ENCODE measurements at regions not wholly inside any gene's neighbourhood (a gene's known extent, or its start where the extent isn't known, plus 50 kb on each side); places are given as distances from the start of the nearest gene placed in this dataset.

- Histone ChIP-seq H3K4me3 (no peak overlapping the region), H3K36me3 (ENCODE audit: low read depth) (no peaks in the 10 kb centered on the region), H3F3A (ENCODE audit: insufficient read depth) (no peaks in the 10 kb centered on the region), H4K20me1 (ENCODE audit: insufficient read depth) (no peaks in the 10 kb centered on the region), H3K79me2 (ENCODE audit: insufficient read depth) (no peaks in the 10 kb centered on the region), H2AFZ (no peak overlapping the region), H3K9ac (no peak overlapping the region), H3K4me1 (ENCODE audit: insufficient read depth) (no peaks in the 10 kb centered on the region), H3K9me2 (ENCODE audit: insufficient read depth) (no peaks in the 10 kb centered on the region), H3K9me3 (ENCODE audit: low read depth) (no peaks in the 10 kb centered on the region), H3K4me2 (ENCODE audit: unreplicated experiment) (no peak overlapping the region), H3K27ac (no peak overlapping the region), H3K27me3 (replicated peaks; ENCODE audit: insufficient read depth) (no peaks in the 10 kb centered on the region)
- TF ChIP-seq EZH2phosphoT487 (IDR thresholded peaks at IDR 0.05; ENCODE audit: insufficient read depth, low read depth), result no peak
- no peak for TF ChIP-seq EZH2 (IDR thresholded peaks at IDR 0.05; ENCODE audit: insufficient read depth, poor library complexity, severe bottlenecking)
- WGBS, 2 experiments (ENCODE audit: low coverage in 1 of 2, low lambda C conversion rate in 2 of 2, missing lambda C conversion rate in 2 of 2), result 27 to 28% methylated on average over 6 of the region's 6 CpGs
- peak; percentile 58 for DNase-seq
- in situ Hi-C loops (cut with MboI), result no loop called here
Observed at GRCh38 chr4:79576429-79576753, 168.4 kb upstream of the GK2 start.

DNA sequence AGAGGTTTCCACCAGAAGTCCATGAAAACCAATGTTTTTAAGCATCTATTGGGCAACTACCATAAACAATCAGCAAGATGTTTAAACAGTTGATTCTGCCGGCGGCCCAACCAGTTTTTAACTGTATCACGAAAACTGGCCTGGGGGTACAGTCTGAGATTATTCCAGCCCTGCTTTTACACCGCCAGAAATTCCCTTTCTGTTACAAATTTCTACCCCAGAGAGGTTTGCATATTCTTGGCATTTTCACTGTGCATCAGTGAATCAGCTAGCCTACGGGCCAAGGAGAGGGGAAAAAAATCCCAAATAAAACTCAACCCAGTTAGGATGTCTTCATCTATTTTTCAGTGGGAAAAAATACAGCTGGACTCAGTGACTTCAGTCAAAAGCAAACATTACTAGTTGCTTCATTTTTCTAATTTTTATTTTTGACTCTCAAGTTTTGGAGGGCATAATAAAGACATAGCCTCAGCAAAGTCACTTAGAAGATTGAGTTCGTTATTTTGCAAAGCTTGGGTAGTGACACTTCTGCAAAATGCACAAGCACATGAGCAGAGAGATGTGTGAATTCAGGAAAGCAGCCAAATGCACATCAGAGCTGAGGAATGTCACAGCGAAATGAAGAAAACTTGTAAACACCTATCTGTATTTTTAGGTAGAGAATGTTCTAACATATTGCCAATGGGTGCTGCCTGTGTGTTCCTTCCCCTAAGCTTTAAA lies 167.8 kb upstream of the GK2 start:
- Histone ChIP-seq H3K9ac (no peak overlapping the region), H3K9me3 (ENCODE audit: low read depth) (no peaks in the 10 kb centered on the region), H3K27me3 (replicated peaks; ENCODE audit: insufficient read depth) (no peaks in the 10 kb centered on the region), H3K9me2 (ENCODE audit: insufficient read depth) (no peaks in the 10 kb centered on the region), H2AFZ (no peak overlapping the region), H3K4me3 (no peak overlapping the region), H3K4me1 (ENCODE audit: insufficient read depth) (no peaks in the 10 kb centered on the region), H3K79me2 (ENCODE audit: insufficient read depth) (no peaks in the 10 kb centered on the region), H3K36me3 (ENCODE audit: low read depth) (no peaks in the 10 kb centered on the region), H3K4me2 (ENCODE audit: unreplicated experiment) (no peak overlapping the region), H3F3A (ENCODE audit: insufficient read depth) (no peaks in the 10 kb centered on the region), H4K20me1 (ENCODE audit: insufficient read depth) (no peaks in the 10 kb centered on the region), H3K27ac (no peak overlapping the region)
- no peak for TF ChIP-seq EZH2 (IDR thresholded peaks at IDR 0.05; ENCODE audit: insufficient read depth, poor library complexity, severe bottlenecking)
- TF ChIP-seq EZH2phosphoT487 (IDR thresholded peaks at IDR 0.05; ENCODE audit: insufficient read depth, low read depth), result no peak
- DNase-seq, result peak; percentile 2
- 18% methylated on average over 7 of the region's 7 CpGs for WGBS, 2 experiments (ENCODE audit: low coverage in 1 of 2, low lambda C conversion rate in 2 of 2, missing lambda C conversion rate in 2 of 2)
- in situ Hi-C loops (cut with MboI), result no loop called here

DNA sequence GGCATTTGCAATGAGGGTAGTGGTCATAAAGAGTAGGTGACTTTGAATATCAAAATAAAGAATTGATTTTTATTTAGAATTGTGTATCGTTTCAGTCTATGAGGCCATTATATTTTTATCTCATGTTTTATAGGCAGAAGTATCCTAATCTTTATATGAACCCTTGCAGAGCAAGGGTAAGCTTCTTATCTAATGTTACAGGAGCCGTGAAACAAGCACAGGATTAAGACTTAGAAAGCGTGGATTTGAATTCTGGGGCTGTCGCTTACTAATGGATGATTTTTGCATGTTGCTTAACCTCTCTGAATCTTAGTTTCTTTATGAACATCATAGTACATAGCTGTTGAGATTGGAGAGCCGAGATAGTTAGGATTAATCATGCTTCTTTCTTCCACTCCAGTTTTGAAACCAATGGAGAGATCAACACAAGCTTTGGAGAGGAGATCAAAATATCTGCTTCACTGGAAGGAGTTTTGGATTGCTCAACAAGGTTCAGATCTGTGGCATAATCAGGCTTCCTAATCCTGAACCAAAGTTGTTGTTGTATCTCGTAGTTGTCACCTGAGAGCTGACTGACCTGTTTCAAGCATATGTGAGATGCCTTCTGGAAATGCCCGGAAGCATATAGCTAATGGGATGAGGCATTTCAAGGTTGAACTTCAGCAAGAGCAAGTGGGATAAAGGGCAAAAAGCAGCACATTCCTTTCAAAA lies 166.9 kb upstream of the GK2 start:
- Histone ChIP-seq H3K4me3 (no peak overlapping the region), H3K27me3 (replicated peaks; ENCODE audit: insufficient read depth) (no peaks in the 10 kb centered on the region), H3K79me2 (ENCODE audit: insufficient read depth) (no peaks in the 10 kb centered on the region), H3K9me3 (ENCODE audit: low read depth) (no peaks in the 10 kb centered on the region), H3K9ac (no peak overlapping the region), H3K27ac (no peak overlapping the region), H4K20me1 (ENCODE audit: insufficient read depth) (no peaks in the 10 kb centered on the region), H3K9me2 (ENCODE audit: insufficient read depth) (no peaks in the 10 kb centered on the region), H3K36me3 (ENCODE audit: low read depth) (no peaks in the 10 kb centered on the region), H3K4me1 (ENCODE audit: insufficient read depth) (no peaks in the 10 kb centered on the region), H2AFZ (no peak overlapping the region), H3F3A (ENCODE audit: insufficient read depth) (no peaks in the 10 kb centered on the region), H3K4me2 (ENCODE audit: unreplicated experiment) (no peak overlapping the region)
- WGBS, 2 experiments (ENCODE audit: low coverage in 1 of 2, low lambda C conversion rate in 2 of 2, missing lambda C conversion rate in 2 of 2), result 65 to 68% methylated on average over 7 of the region's 7 CpGs
- in situ Hi-C loops (cut with MboI), result no loop called here
- DNase-seq, result no peak
- TF ChIP-seq EZH2phosphoT487 (IDR thresholded peaks at IDR 0.05; ENCODE audit: insufficient read depth, low read depth) (no peak), EZH2 (IDR thresholded peaks at IDR 0.05; ENCODE audit: insufficient read depth, poor library complexity, severe bottlenecking) (no peak)

DNA sequence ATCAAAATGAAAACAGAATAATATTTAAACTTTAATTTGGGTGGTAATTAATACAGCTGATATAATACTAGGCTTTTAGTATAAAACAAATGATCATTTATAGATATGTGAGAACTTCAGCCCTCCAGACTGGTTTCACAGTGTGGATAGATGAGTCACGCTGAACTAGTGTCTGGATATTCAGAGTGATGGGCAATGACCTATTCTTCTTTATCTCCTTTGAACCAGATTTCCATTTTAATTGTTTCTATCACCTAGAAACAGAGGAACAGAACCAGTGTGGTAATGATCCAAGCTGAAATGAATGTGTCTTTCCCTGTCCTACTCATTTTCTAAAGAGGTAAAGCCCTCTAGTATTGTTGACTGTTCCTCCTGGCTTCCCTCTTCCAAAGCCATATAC lies 155.2 kb upstream of the GK2 start:
- H3K9ac ChIP-seq, result no peak overlapping the region
- TF ChIP-seq EZH2phosphoT487 (IDR thresholded peaks at IDR 0.05; ENCODE audit: insufficient read depth, low read depth), result no peak
- TF ChIP-seq EZH2 (IDR thresholded peaks at IDR 0.05; ENCODE audit: insufficient read depth, poor library complexity, severe bottlenecking), result no peak
- H3K27ac ChIP-seq, result no peak overlapping the region
- no peaks in the 10 kb centered on the region for H3K9me3 ChIP-seq (ENCODE audit: low read depth)
- H4K20me1 ChIP-seq (ENCODE audit: insufficient read depth), result no peaks in the 10 kb centered on the region
- no peaks in the 10 kb centered on the region for H3K36me3 ChIP-seq (ENCODE audit: low read depth)
- H3K27me3 ChIP-seq (replicated peaks; ENCODE audit: insufficient read depth), result no peaks in the 10 kb centered on the region; the same call in 1 of the 2 replicates
- H3K4me1 ChIP-seq (ENCODE audit: insufficient read depth), result no peaks in the 10 kb centered on the region
- no peak for DNase-seq
- WGBS, 2 experiments (ENCODE audit: low coverage in 1 of 2, low lambda C conversion rate in 2 of 2, missing lambda C conversion rate in 2 of 2), result 65 to 66% methylated on average over 1 of the region's 1 CpG
- H3K4me2 ChIP-seq (ENCODE audit: unreplicated experiment), result no peak overlapping the region
- no peaks in the 10 kb centered on the region for H3K79me2 ChIP-seq (ENCODE audit: insufficient read depth)
- in situ Hi-C loops (cut with MboI), result no loop called here
- H3K9me2 ChIP-seq (ENCODE audit: insufficient read depth), result no peaks in the 10 kb centered on the region
- H3K4me3 ChIP-seq, result no peak overlapping the region
- no peaks in the 10 kb centered on the region for H3F3A ChIP-seq (ENCODE audit: insufficient read depth)
- H2AFZ ChIP-seq, result no peak overlapping the region
